ENCODE measurements at regions not wholly inside any gene's neighbourhood (a gene's known extent, or its start where the extent isn't known, plus 50 kb on each side); places are given as distances from the start of the nearest gene placed in this dataset.

DNA sequence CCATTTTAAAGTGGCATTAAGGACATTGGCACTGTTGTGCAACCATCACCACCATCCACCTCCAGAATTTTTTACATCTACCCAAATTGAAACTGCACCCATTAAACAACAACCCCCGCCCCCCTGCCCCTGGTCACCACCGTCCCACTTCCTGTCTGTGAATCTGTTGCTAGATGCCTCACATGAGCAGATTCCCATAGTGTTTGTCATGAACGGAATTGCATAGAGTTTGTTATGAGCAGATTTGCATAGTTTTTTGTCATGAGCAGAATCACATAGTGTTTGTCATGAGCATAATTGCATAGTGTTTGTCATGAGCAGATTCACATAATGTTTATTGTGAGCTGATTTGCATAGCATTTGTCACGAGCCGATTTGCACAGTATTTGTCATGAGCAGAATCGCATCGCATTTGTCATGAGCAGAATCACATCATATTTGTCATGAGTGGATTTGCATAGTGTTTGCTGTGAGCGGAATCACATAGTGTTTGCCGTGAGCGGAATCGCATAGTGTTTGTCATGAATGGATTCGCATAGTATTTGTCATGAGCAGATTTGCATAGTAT, 54.0 kb upstream of the GTF3A start:
- no peak for DNase-seq

GRCh38 chr13:27371932-27372331, 52.5 kb upstream of the GTF3A start:
- no peak for DNase-seq

DNA sequence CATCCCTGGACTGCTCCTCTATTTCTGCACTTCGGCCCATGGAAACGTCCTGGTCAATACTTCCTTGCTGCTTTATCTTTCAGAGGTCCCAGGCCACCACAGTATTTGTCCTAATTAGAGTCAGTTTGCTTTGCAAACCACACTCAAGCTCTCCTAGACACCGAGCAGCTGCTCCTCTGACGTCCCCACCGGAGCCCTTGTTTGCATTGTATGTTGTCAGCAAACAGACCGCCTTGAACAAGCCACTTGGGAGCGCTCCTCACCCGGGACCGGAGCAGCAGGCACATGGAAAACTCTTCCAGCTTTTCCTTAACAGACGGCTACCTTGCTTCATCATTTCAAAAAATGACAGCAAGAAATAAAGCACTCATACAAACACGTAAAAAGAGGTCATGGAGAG, 51.5 kb upstream of the GTF3A start:
- no peak for DNase-seq

GRCh38 chr13:27374126-27374613, 50.2 kb upstream of the GTF3A start:
- no peak for DNase-seq

Data from NCI-H226 (cell line).